ENCODE measurements at regions not wholly inside any gene's neighbourhood (a gene's known extent, or its start where the extent isn't known, plus 50 kb on each side); places are given as distances from the start of the nearest gene placed in this dataset.

GRCh38 chr2:152870239-152870638 lies 151.8 kb downstream of the ARL6IP6 start:
- TF ChIP-seq CTCF (IDR thresholded peaks at IDR 0.05; ENCODE audit: low read depth, low read length) = no peak

GRCh38 chr2:152867397-152867796 lies 149.0 kb downstream of the ARL6IP6 start:
- no peak for TF ChIP-seq CTCF (IDR thresholded peaks at IDR 0.05; ENCODE audit: low read depth, low read length)
- DNase-seq (ENCODE audit: extremely low read depth, low read depth) = no peak

More at GRCh38 chr2:152870239-152870638, 151.8 kb downstream of the ARL6IP6 start:
- DNase-seq (ENCODE audit: extremely low read depth, low read depth) = no peak

GRCh38 chr2:152864601-152865149 lies 146.3 kb downstream of the ARL6IP6 start:
- no peak for DNase-seq (ENCODE audit: extremely low read depth, low read depth)
- no peak for TF ChIP-seq CTCF (IDR thresholded peaks at IDR 0.05; ENCODE audit: low read depth, low read length)

- TF ChIP-seq CTCF (IDR thresholded peaks at IDR 0.05; ENCODE audit: low read depth, low read length) = no peak
- DNase-seq (ENCODE audit: extremely low read depth, low read depth) = no peak
Observed at GRCh38 chr2:152863826-152864225, 145.4 kb downstream of the ARL6IP6 start.

- TF ChIP-seq CTCF (IDR thresholded peaks at IDR 0.05; ENCODE audit: low read depth, low read length) = peak; percentile 60
- no peak for DNase-seq (ENCODE audit: extremely low read depth, low read depth)
Observed at GRCh38 chr2:152861349-152861942, 143.0 kb downstream of the ARL6IP6 start.

GRCh38 chr2:152858594-152859265 lies 140.3 kb downstream of the ARL6IP6 start:
- no peak for TF ChIP-seq CTCF (IDR thresholded peaks at IDR 0.05; ENCODE audit: low read depth, low read length)
- DNase-seq (ENCODE audit: extremely low read depth, low read depth) = no peak

Measured in AG09319 (cell line).